GM13976 (cell line): ENCODE measurements at regions not wholly inside any gene's neighbourhood (a gene's known extent, or its start where the extent isn't known, plus 50 kb on each side); places are given as distances from the start of the nearest gene placed in this dataset.
"Not testable (repeated sequence)": the region's sequence is repeated elsewhere in the genome, so short reads cannot be mapped to it uniquely, and the experiment has no call there.

Source experiments
- DNase-seq: peaks from one replicate; pipeline ENCODE4 v3.0.0; 2012; ENCODE audit warnings: low spot score
- CTCF ChIP-seq: IDR thresholded peaks from 2 replicates; pipeline ENCODE4 v1.5.1; 2012; ENCODE audit warnings: borderline replicate concordance, mild to moderate bottlenecking; ENCODE audit not compliant: insufficient read depth; ENCODE audit errors: extremely low read depth, missing control alignments, control extremely low read depth
- in situ Hi-C: fragments of 300-500 bp; cut with MboI; formaldehyde crosslinking; loops from one replicate; pipeline ENCODE4 v1.12.0; 2022; ENCODE audit warnings: low sequenced_read_pairs, mixed read lengths, inconsistent platforms; ENCODE audit not compliant: unreplicated experiment

- DNase-seq: no peak
- in situ Hi-C loops: no loop called here
- TF ChIP-seq CTCF: no peak
Measured at GRCh38 chr4:141330616-141331015, 109.9 kb downstream of the ZNF330 start.

GRCh38 chr4:141331534-141332358 is 111.1 kb downstream of the ZNF330 start:
- in situ Hi-C loops: no loop called here
- no peak for TF ChIP-seq CTCF
- no peak for DNase-seq

- in situ Hi-C loops, DNase-seq: not testable (repeated sequence)
Measured at GRCh38 chr4:141332359-141333181, 111.9 kb downstream of the ZNF330 start.

- in situ Hi-C loops, DNase-seq: not testable (repeated sequence)
Measured at GRCh38 chr4:141333456-141334230, 112.9 kb downstream of the ZNF330 start.

GRCh38 chr4:141335166-141335565 is 114.5 kb downstream of the ZNF330 start:
- DNase-seq: no peak
- in situ Hi-C loops: no loop called here
- no peak for TF ChIP-seq CTCF

- in situ Hi-C loops: no loop called here
- TF ChIP-seq CTCF: no peak
- no peak for DNase-seq
Measured at GRCh38 chr4:141338238-141338637, 117.5 kb downstream of the ZNF330 start.

GRCh38 chr4:141339391-141339790 is 118.7 kb downstream of the ZNF330 start:
- in situ Hi-C loops: no loop called here
- TF ChIP-seq CTCF: no peak
- no peak for DNase-seq
